Astrocyte (in vitro differentiated cells and primary cell): ENCODE measurements at regions not wholly inside any gene's neighbourhood (a gene's known extent, or its start where the extent isn't known, plus 50 kb on each side); places are given as distances from the start of the nearest gene placed in this dataset.

Experiments
- DNase-seq: peaks from one replicate; pipeline ENCODE4 v3.0.0-alpha.2; 2010; ENCODE audit warnings: low read depth
- FAIRE-seq: peaks from 2 replicates; lab custom pipeline; 2011; peaks lifted over from hg19 to GRCh38; lab: Jason Lieb, UNC
- H2AFZ ChIP-seq: 2 replicates; pipeline ENCODE4 v1.6.0; 2012; ENCODE audit warnings: low read depth, low read length, inconsistent platforms
- H3K27ac ChIP-seq: 2 replicates; pipeline ENCODE4 v1.5.1; 2011; ENCODE audit warnings: low read depth, low read length, inconsistent platforms
- H3K27me3 ChIP-seq: 2 replicates; pipeline ENCODE4 v1.6.0; 2011; ENCODE audit warnings: low read length, inconsistent platforms; ENCODE audit not compliant: insufficient read depth
- H3K36me3 ChIP-seq: 2 replicates; pipeline ENCODE4 v1.5.1; 2011; ENCODE audit warnings: low read length, inconsistent platforms; ENCODE audit not compliant: insufficient read depth
- H3K4me1 ChIP-seq: 2 replicates; pipeline ENCODE4 v1.5.1; 2011; ENCODE audit warnings: low read length, inconsistent platforms; ENCODE audit not compliant: insufficient read depth
- H3K4me2 ChIP-seq: 2 replicates; pipeline ENCODE4 v1.6.0; 2012; ENCODE audit warnings: low read length, inconsistent platforms
- H3K4me3 ChIP-seq: 2 replicates; pipeline ENCODE4 v1.5.1; 2011; ENCODE audit warnings: low read depth, mild to moderate bottlenecking, low read length, inconsistent platforms; ENCODE audit not compliant: insufficient read depth
- H3K79me2 ChIP-seq: 2 replicates; pipeline ENCODE4 v1.6.0; 2012; ENCODE audit warnings: mild to moderate bottlenecking, low read length, inconsistent platforms; ENCODE audit not compliant: insufficient read depth
- H3K9ac ChIP-seq: 2 replicates; pipeline ENCODE4 v1.6.0; 2012; ENCODE audit warnings: mild to moderate bottlenecking, low read length, inconsistent platforms
- H3K9me3 ChIP-seq: 2 replicates; pipeline ENCODE4 v1.5.1; 2012; ENCODE audit warnings: low read depth, mild to moderate bottlenecking, low read length, inconsistent platforms; ENCODE audit not compliant: insufficient read depth
- H4K20me1 ChIP-seq: 2 replicates; pipeline ENCODE4 v1.6.0; 2012; ENCODE audit warnings: low read length, inconsistent platforms; ENCODE audit not compliant: insufficient read depth
- H3K27ac Mint-ChIP-seq: one replicate; pipeline ENCODE4 v1.8.0; 2021; ENCODE audit warnings: mild to moderate bottlenecking, mixed read lengths; ENCODE audit not compliant: unreplicated experiment
- H3K27me3 Mint-ChIP-seq: one replicate; pipeline ENCODE4 v1.8.0; 2021; ENCODE audit warnings: low read depth, mixed read lengths; ENCODE audit not compliant: unreplicated experiment
- H3K36me3 Mint-ChIP-seq: one replicate; pipeline ENCODE4 v1.8.0; 2021; ENCODE audit warnings: low read depth, mixed read lengths; ENCODE audit not compliant: unreplicated experiment
- H3K4me1 Mint-ChIP-seq: one replicate; pipeline ENCODE4 v1.8.0; 2021; ENCODE audit warnings: low read depth, mixed read lengths; ENCODE audit not compliant: unreplicated experiment
- H3K4me3 Mint-ChIP-seq: one replicate; pipeline ENCODE4 v1.8.0; 2021; ENCODE audit warnings: mild to moderate bottlenecking, moderate library complexity, mixed read lengths; ENCODE audit not compliant: unreplicated experiment
- H3K9me3 Mint-ChIP-seq: one replicate; pipeline ENCODE4 v1.8.0; 2021; ENCODE audit warnings: mild to moderate bottlenecking, mixed read lengths; ENCODE audit not compliant: unreplicated experiment
- CTCF ChIP-seq: IDR thresholded peaks from 2 replicates; pipeline ENCODE4 v1.5.1; 2011; ENCODE audit warnings: low read depth, mild to moderate bottlenecking, inconsistent platforms, low read length, moderate library complexity; ENCODE audit not compliant: insufficient read depth
- EZH2 ChIP-seq: IDR thresholded peaks from 2 replicates; pipeline ENCODE4 v1.6.1; 2012; ENCODE audit warnings: mild to moderate bottlenecking, low read length, inconsistent platforms; ENCODE audit not compliant: insufficient read depth

DNA sequence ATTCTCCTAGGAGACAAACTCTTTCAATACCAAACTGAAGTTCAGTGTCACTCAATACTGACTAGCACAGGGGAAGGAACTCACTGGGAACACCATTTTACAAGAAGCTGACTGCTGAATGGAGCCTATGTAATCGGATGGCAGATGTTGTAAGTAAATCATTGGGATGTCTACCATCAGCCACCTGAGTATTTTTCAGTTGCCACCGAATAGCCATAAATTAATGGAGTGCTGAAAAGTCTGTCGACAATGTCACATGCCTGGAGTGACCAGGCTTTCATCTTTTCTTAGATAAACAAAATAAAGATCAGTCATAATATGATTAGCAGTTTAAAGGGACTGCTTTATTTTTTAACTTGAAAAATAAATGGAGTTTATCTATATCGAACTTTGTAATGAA, 145.9 kb upstream of the SEMA3E start:
- no peak overlapping the region for H3K27ac ChIP-seq
- no peak for TF ChIP-seq CTCF
- TF ChIP-seq EZH2, result no peak
- H2AFZ ChIP-seq, result no peak overlapping the region
- no peaks in the 10 kb centered on the region for H3K79me2 ChIP-seq
- no peaks in the 10 kb centered on the region for H3K36me3 Mint-ChIP-seq
- no peak overlapping the region for H3K4me3 ChIP-seq
- no peaks in the 10 kb centered on the region for H4K20me1 ChIP-seq
- no peaks in the 10 kb centered on the region for H3K9me3 Mint-ChIP-seq
- no peaks in the 10 kb centered on the region for H3K4me1 Mint-ChIP-seq
- H3K27me3 Mint-ChIP-seq, result no peaks in the 10 kb centered on the region
- no peaks in the 10 kb centered on the region for H3K36me3 ChIP-seq
- H3K27me3 ChIP-seq, result no peaks in the 10 kb centered on the region
- no peak for FAIRE-seq
- H3K4me2 ChIP-seq, result no peak overlapping the region
- H3K4me3 Mint-ChIP-seq, result no peak overlapping the region
- H3K9me3 ChIP-seq, result no peaks in the 10 kb centered on the region
- H3K27ac Mint-ChIP-seq, result no peak overlapping the region
- H3K4me1 ChIP-seq, result no peaks in the 10 kb centered on the region
- DNase-seq, result no peak
- no peak overlapping the region for H3K9ac ChIP-seq

GRCh38 chr7:83793558-83793957, 144.6 kb upstream of the SEMA3E start:
- H2AFZ ChIP-seq, result no peak overlapping the region
- Mint-ChIP-seq H3K36me3 (no peaks in the 10 kb centered on the region), H3K4me3 (no peak overlapping the region), H3K4me1 (no peaks in the 10 kb centered on the region), H3K27me3 (no peaks in the 10 kb centered on the region), H3K9me3 (no peaks in the 10 kb centered on the region), H3K27ac (no peak overlapping the region)
- H3K9me3 ChIP-seq, result no peaks in the 10 kb centered on the region
- H3K27me3 ChIP-seq, result no peaks in the 10 kb centered on the region
- no peak overlapping the region for H3K9ac ChIP-seq
- no peaks in the 10 kb centered on the region for H3K79me2 ChIP-seq
- no peak overlapping the region for H3K4me3 ChIP-seq
- no peaks in the 10 kb centered on the region for H4K20me1 ChIP-seq
- no peak for FAIRE-seq
- DNase-seq, result no peak
- no peaks in the 10 kb centered on the region for H3K36me3 ChIP-seq
- H3K27ac ChIP-seq, result no peak overlapping the region
- TF ChIP-seq EZH2 (no peak), CTCF (no peak)
- no peaks in the 10 kb centered on the region for H3K4me1 ChIP-seq
- no peak overlapping the region for H3K4me2 ChIP-seq

GRCh38 chr7:83791737-83792136, 142.8 kb upstream of the SEMA3E start:
- Histone ChIP-seq H3K79me2 (no peaks in the 10 kb centered on the region), H3K9me3 (no peaks in the 10 kb centered on the region), H3K9ac (no peak overlapping the region), H3K4me3 (no peak overlapping the region), H4K20me1 (no peaks in the 10 kb centered on the region), H3K27ac (no peak overlapping the region), H3K4me2 (no peak overlapping the region), H2AFZ (no peak overlapping the region), H3K36me3 (no peaks in the 10 kb centered on the region), H3K27me3 (no peaks in the 10 kb centered on the region), H3K4me1 (no peaks in the 10 kb centered on the region)
- no peak for DNase-seq
- H3K36me3 Mint-ChIP-seq, result no peaks in the 10 kb centered on the region
- H3K4me1 Mint-ChIP-seq, result no peaks in the 10 kb centered on the region
- H3K9me3 Mint-ChIP-seq, result no peaks in the 10 kb centered on the region
- no peak overlapping the region for H3K4me3 Mint-ChIP-seq
- TF ChIP-seq CTCF, result no peak
- no peak for TF ChIP-seq EZH2
- no peak overlapping the region for H3K27ac Mint-ChIP-seq
- H3K27me3 Mint-ChIP-seq, result no peaks in the 10 kb centered on the region
- no peak for FAIRE-seq
